Ishikawa (cell line): ENCODE measurements at regions not wholly inside any gene's neighbourhood (a gene's known extent, or its start where the extent isn't known, plus 50 kb on each side); places are given as distances from the start of the nearest gene placed in this dataset.

Experiments
- TAF1 ChIP-seq: IDR thresholded peaks from 2 replicates; pipeline ENCODE4 v1.6.1; 2012; ENCODE audit warnings: low read depth, mild to moderate bottlenecking
- TCF12 ChIP-seq: IDR thresholded peaks from 2 replicates; pipeline ENCODE4 v1.6.1; 2012; ENCODE audit warnings: low read depth

- TF ChIP-seq TCF12 (no peak), TAF1 (no peak)
Measured at GRCh38 chr4:8766610-8767009, 105.0 kb downstream of the HMX1 start.
